Stomach (tissue), 4 donors: ENCODE measurements at regions not wholly inside any gene's neighbourhood (a gene's known extent, or its start where the extent isn't known, plus 50 kb on each side); places are given as distances from the start of the nearest gene placed in this dataset.

ENCODE experiments used
- CTCF ChIP-seq, 7 experiments: fragments of 450-650 bp in 4 of 7; fragments of 200-600 bp in 3 of 7; sonication (generic) in 3 of 7; IDR thresholded peaks; one replicate each; pipeline ENCODE4 v1.5.1; 2016 to 2019; ENCODE audit warnings: antibody characterized with exemption in 7 of 7, control low read depth in 2 of 7, mild to moderate bottlenecking in 1 of 7
- EP300 ChIP-seq: sonication (generic); formaldehyde crosslinking; IDR thresholded peaks from one replicate; pipeline ENCODE4 v1.6.1; 2017; ENCODE audit warnings: antibody characterized with exemption
- POLR2A ChIP-seq, 4 donors: fragments of 450-650 bp; IDR thresholded peaks; one replicate each; pipeline ENCODE4 v1.6.1; 2016; ENCODE audit warnings: antibody characterized with exemption in 4 of 4, control low read depth in 2 of 4, mild to moderate bottlenecking in 1 of 4, moderate library complexity in 1 of 4
- POLR2AphosphoS5 ChIP-seq, 3 donors: sonication (generic); formaldehyde crosslinking; IDR thresholded peaks; one replicate each; pipeline ENCODE4 v1.6.1; 2016; ENCODE audit warnings: antibody characterized with exemption in 3 of 3

DNA sequence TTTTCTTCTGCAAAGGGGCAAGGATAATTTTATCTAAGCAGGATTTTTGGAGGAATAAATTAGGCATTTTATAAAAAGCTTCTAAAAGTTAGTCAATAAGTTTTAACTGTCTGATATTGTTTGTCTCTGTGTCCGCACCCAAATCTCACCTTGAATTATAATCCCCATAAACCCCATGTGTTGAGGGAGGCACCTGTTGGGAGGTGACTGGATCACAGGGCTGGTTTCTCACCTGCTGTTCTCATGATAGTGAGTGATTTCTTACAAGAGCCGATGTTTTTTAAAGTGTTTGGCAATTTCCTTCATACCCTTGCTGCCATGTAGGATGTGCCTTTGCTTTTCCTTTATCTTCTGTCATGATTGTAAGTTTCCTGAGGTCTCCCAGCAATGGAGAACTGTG, 481.4 kb downstream of the GBA3 start:
- TF ChIP-seq CTCF (IDR thresholded peaks at IDR 0.05) (no peak), EP300 (no peak), POLR2A (IDR thresholded peaks at IDR 0.05) (no peak), POLR2AphosphoS5 (IDR thresholded peaks at IDR 0.05) (no peak)
